ENCODE measurements at regions not wholly inside any gene's neighbourhood (a gene's known extent, or its start where the extent isn't known, plus 50 kb on each side); places are given as distances from the start of the nearest gene placed in this dataset.

GRCh38 chr11:122036493-122036892 lies 79.5 kb downstream of the BLID start:
- TF ChIP-seq SIN3A (IDR thresholded peaks at IDR 0.05; ENCODE audit: borderline replicate concordance, insufficient read depth, low read length) (no peak), TAF1 (IDR thresholded peaks at IDR 0.05; ENCODE audit: borderline replicate concordance, insufficient read depth, low read length) (no peak), FOXP2 (optimal IDR thresholded peaks at IDR 0.05; ENCODE audit: borderline replicate concordance, extremely low read depth, extremely low read length, insufficient read depth) (no peak), POLR2AphosphoS5 (IDR thresholded peaks at IDR 0.05; ENCODE audit: low read depth, low read length) (no peak)
- TF ChIP-seq, protein P1, sequence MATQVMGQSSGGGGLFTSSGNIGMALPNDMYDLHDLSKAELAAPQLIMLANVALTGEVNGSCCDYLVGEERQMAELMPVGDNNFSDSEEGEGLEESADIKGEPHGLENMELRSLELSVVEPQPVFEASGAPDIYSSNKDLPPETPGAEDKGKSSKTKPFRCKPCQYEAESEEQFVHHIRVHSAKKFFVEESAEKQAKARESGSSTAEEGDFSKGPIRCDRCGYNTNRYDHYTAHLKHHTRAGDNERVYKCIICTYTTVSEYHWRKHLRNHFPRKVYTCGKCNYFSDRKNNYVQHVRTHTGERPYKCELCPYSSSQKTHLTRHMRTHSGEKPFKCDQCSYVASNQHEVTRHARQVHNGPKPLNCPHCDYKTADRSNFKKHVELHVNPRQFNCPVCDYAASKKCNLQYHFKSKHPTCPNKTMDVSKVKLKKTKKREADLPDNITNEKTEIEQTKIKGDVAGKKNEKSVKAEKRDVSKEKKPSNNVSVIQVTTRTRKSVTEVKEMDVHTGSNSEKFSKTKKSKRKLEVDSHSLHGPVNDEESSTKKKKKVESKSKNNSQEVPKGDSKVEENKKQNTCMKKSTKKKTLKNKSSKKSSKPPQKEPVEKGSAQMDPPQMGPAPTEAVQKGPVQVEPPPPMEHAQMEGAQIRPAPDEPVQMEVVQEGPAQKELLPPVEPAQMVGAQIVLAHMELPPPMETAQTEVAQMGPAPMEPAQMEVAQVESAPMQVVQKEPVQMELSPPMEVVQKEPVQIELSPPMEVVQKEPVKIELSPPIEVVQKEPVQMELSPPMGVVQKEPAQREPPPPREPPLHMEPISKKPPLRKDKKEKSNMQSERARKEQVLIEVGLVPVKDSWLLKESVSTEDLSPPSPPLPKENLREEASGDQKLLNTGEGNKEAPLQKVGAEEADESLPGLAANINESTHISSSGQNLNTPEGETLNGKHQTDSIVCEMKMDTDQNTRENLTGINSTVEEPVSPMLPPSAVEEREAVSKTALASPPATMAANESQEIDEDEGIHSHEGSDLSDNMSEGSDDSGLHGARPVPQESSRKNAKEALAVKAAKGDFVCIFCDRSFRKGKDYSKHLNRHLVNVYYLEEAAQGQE (IDR thresholded peaks at IDR 0.05; ENCODE audit: insufficient read depth in 1 of 2, low read depth in 2 of 2, low read length in 2 of 2): no peak

DNA sequence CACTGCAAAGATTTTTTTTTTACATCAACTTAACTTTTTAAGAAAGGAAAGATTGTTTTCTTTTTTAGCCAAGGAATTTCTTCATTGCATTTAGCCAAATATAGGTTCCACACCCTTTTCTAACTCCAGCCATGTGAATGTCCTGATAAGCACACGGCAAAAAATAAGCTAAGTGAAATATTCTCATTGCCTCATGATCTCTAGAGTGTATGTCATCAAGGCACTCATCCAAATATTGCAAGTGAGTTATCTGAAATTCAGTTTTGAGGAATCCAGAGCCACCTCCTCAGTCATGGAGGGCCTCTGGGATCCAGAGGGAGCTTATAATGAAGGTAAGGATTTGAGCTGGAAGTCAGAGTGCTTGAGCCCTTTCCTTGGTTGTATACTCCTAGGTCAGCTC lies 80.0 kb downstream of the BLID start:
- TF ChIP-seq POLR2AphosphoS5 (IDR thresholded peaks at IDR 0.05; ENCODE audit: low read depth, low read length): no peak
- no peak for TF ChIP-seq SIN3A (IDR thresholded peaks at IDR 0.05; ENCODE audit: borderline replicate concordance, insufficient read depth, low read length)
- no peak for TF ChIP-seq TAF1 (IDR thresholded peaks at IDR 0.05; ENCODE audit: borderline replicate concordance, insufficient read depth, low read length)
- no peak for TF ChIP-seq FOXP2 (optimal IDR thresholded peaks at IDR 0.05; ENCODE audit: borderline replicate concordance, extremely low read depth, extremely low read length, insufficient read depth)
- TF ChIP-seq, protein P1 (IDR thresholded peaks at IDR 0.05; ENCODE audit: insufficient read depth in 1 of 2, low read depth in 2 of 2, low read length in 2 of 2): no peak

- no peak for TF ChIP-seq TAF1 (IDR thresholded peaks at IDR 0.05; ENCODE audit: borderline replicate concordance, insufficient read depth, low read length)
- TF ChIP-seq FOXP2 (optimal IDR thresholded peaks at IDR 0.05; ENCODE audit: borderline replicate concordance, extremely low read depth, extremely low read length, insufficient read depth): no peak
- TF ChIP-seq POLR2AphosphoS5 (IDR thresholded peaks at IDR 0.05; ENCODE audit: low read depth, low read length): no peak
- TF ChIP-seq, protein P1 (IDR thresholded peaks at IDR 0.05; ENCODE audit: insufficient read depth in 1 of 2, low read depth in 2 of 2, low read length in 2 of 2): no peak
- no peak for TF ChIP-seq SIN3A (IDR thresholded peaks at IDR 0.05; ENCODE audit: borderline replicate concordance, insufficient read depth, low read length)
Measured at GRCh38 chr11:122033631-122034030, 82.4 kb downstream of the BLID start.

DNA sequence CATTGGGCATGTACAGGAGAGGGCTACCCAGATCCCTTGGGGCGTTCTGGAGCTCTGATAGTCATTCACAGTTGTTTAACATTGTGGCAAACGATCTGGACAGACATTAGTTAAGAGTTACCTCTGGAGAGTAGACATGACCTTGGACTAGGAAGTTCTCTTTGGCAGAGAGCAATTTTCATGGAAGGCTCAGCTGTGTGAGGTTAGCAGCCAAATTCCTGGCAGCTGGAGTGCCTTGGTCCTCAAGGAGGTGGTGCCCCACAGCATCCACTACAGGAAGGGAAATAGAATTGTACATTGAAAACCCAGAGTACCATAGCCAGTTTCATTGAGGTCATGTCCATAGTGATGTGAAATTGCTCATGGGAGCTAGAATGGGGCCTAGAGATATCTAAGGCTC lies 82.8 kb downstream of the BLID start:
- no peak for TF ChIP-seq SIN3A (IDR thresholded peaks at IDR 0.05; ENCODE audit: borderline replicate concordance, insufficient read depth, low read length)
- TF ChIP-seq FOXP2 (optimal IDR thresholded peaks at IDR 0.05; ENCODE audit: borderline replicate concordance, extremely low read depth, extremely low read length, insufficient read depth): no peak
- TF ChIP-seq, protein P1 (IDR thresholded peaks at IDR 0.05; ENCODE audit: insufficient read depth in 1 of 2, low read depth in 2 of 2, low read length in 2 of 2): no peak
- TF ChIP-seq POLR2AphosphoS5 (IDR thresholded peaks at IDR 0.05; ENCODE audit: low read depth, low read length): no peak
- no peak for TF ChIP-seq TAF1 (IDR thresholded peaks at IDR 0.05; ENCODE audit: borderline replicate concordance, insufficient read depth, low read length)

- TF ChIP-seq POLR2AphosphoS5 (IDR thresholded peaks at IDR 0.05; ENCODE audit: low read depth, low read length): no peak
- TF ChIP-seq, protein P1 (IDR thresholded peaks at IDR 0.05; ENCODE audit: insufficient read depth in 1 of 2, low read depth in 2 of 2, low read length in 2 of 2): no peak
- TF ChIP-seq FOXP2 (optimal IDR thresholded peaks at IDR 0.05; ENCODE audit: borderline replicate concordance, extremely low read depth, extremely low read length, insufficient read depth): no peak
- TF ChIP-seq SIN3A (IDR thresholded peaks at IDR 0.05; ENCODE audit: borderline replicate concordance, insufficient read depth, low read length): no peak
- TF ChIP-seq TAF1 (IDR thresholded peaks at IDR 0.05; ENCODE audit: borderline replicate concordance, insufficient read depth, low read length): no peak
Measured at GRCh38 chr11:122032317-122032716, 83.7 kb downstream of the BLID start.
